GM12878 (cell line): ENCODE measurements at regions not wholly inside any gene's neighbourhood (a gene's known extent, or its start where the extent isn't known, plus 50 kb on each side); places are given as distances from the start of the nearest gene placed in this dataset.

Source experiments
- CHD4 ChIP-seq: fragments of 200-600 bp; sonication (generic); IDR thresholded peaks from 2 replicates; pipeline ENCODE4 v1.6.1; 2016; ENCODE audit warnings: mild to moderate bottlenecking
- ZBTB11 ChIP-seq: fragments of 450-650 bp; formaldehyde crosslinking; IDR thresholded peaks from 2 replicates; pipeline ENCODE4 v1.5.0; 2022; ENCODE audit warnings: mild to moderate bottlenecking, missing genetic modification characterization
- TF ChIP-seq, protein P1 (sequence below): fragments of 150-350 bp; IDR thresholded peaks from 2 replicates; pipeline ENCODE4 v1.6.1; 2016; ENCODE audit warnings: low read depth, low read length
- TF ChIP-seq, protein P2 (sequence below): fragments of 450-650 bp; IDR thresholded peaks from 2 replicates; pipeline ENCODE4 v1.6.1; 2018; ENCODE audit warnings: borderline replicate concordance, mild to moderate bottlenecking; ENCODE audit not compliant: partially characterized antibody

DNA sequence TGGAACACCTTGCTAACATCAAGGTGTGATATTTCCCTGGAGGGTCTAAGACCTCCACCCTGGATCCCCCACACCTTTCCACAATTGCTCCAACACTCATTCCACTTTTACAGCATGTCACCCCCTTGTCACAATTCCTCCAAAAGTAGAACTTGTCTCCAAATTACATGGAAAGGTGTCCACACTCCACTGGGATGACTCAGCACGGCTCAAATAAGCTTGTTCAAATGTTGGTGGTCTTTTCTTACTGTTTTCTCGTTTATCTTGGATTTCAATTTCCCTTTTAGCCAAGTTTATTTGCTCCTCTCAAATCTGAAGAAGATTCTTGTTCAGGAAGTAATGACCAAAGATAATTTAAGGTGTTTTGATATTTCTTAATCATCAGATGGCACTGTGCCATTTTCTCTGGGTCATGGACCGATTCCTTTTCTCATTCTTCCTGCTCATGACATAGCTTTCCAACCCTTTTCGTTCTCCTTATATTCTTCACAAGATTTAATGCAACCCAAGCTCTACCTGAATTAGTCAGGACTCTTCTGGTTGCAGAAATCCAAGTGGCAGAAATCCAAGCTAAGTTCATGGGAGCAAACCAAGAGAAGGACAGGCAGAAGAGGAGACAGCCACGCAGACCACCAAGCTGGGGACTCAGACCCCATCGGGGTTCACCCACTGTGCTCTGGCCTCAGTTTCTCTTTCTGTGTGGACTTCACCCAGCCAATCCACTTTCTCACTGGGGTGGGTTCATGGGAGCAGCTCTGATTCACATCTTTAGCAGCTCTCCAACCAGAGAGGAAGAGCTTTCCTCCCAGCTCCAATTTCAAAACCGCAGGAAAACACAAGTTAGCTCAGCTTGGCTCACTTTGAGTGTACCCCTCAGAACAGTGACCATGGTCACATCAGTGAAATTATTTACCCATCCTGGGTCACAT lies 110.5 kb upstream of the CDYL start (continued):
- TF ChIP-seq, protein P1, sequence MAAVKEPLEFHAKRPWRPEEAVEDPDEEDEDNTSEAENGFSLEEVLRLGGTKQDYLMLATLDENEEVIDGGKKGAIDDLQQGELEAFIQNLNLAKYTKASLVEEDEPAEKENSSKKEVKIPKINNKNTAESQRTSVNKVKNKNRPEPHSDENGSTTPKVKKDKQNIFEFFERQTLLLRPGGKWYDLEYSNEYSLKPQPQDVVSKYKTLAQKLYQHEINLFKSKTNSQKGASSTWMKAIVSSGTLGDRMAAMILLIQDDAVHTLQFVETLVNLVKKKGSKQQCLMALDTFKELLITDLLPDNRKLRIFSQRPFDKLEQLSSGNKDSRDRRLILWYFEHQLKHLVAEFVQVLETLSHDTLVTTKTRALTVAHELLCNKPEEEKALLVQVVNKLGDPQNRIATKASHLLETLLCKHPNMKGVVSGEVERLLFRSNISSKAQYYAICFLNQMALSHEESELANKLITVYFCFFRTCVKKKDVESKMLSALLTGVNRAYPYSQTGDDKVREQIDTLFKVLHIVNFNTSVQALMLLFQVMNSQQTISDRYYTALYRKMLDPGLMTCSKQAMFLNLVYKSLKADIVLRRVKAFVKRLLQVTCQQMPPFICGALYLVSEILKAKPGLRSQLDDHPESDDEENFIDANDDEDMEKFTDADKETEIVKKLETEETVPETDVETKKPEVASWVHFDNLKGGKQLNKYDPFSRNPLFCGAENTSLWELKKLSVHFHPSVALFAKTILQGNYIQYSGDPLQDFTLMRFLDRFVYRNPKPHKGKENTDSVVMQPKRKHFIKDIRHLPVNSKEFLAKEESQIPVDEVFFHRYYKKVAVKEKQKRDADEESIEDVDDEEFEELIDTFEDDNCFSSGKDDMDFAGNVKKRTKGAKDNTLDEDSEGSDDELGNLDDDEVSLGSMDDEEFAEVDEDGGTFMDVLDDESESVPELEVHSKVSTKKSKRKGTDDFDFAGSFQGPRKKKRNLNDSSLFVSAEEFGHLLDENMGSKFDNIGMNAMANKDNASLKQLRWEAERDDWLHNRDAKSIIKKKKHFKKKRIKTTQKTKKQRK = no peak
- TF ChIP-seq, protein P2, sequence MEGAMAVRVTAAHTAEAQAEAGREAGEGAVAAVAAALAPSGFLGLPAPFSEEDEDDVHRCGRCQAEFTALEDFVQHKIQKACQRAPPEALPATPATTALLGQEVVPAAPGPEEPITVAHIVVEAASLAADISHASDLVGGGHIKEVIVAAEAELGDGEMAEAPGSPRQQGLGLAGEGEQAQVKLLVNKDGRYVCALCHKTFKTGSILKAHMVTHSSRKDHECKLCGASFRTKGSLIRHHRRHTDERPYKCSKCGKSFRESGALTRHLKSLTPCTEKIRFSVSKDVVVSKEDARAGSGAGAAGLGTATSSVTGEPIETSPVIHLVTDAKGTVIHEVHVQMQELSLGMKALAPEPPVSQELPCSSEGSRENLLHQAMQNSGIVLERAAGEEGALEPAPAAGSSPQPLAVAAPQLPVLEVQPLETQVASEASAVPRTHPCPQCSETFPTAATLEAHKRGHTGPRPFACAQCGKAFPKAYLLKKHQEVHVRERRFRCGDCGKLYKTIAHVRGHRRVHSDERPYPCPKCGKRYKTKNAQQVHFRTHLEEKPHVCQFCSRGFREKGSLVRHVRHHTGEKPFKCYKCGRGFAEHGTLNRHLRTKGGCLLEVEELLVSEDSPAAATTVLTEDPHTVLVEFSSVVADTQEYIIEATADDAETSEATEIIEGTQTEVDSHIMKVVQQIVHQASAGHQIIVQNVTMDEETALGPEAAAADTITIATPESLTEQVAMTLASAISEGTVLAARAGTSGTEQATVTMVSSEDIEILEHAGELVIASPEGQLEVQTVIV = no peak
- TF ChIP-seq ZBTB11 (CRISPR knock-in tag) (no peak), CHD4 (no peak)
